ENCODE measurements at regions not wholly inside any gene's neighbourhood (a gene's known extent, or its start where the extent isn't known, plus 50 kb on each side); places are given as distances from the start of the nearest gene placed in this dataset.

GRCh38 chr13:80217614-80218456 is 123.1 kb downstream of the SPRY2 start:
- TF ChIP-seq CTCF (IDR thresholded peaks at IDR 0.05) = no peak
- no peaks in the 10 kb centered on the region for H3K27me3 ChIP-seq
- H3K27ac ChIP-seq = no peak overlapping the region
- H3K4me3 ChIP-seq (ENCODE audit: low read depth in 1 of 2, low read length in 1 of 2) = no peak overlapping the region
- H3K36me3 ChIP-seq = no peaks in the 10 kb centered on the region
- no peaks in the 10 kb centered on the region for H3K9me3 ChIP-seq
- no peaks in the 10 kb centered on the region for H3K4me1 ChIP-seq (ENCODE audit: control insufficient read depth in 1 of 2, insufficient read depth in 1 of 2, low read depth in 1 of 2, low read length in 1 of 2)

GRCh38 chr13:80215368-80215767 is 125.6 kb downstream of the SPRY2 start:
- no peaks in the 10 kb centered on the region for H3K36me3 ChIP-seq
- H3K4me1 ChIP-seq (ENCODE audit: control insufficient read depth in 1 of 2, insufficient read depth in 1 of 2, low read depth in 1 of 2, low read length in 1 of 2) = no peaks in the 10 kb centered on the region
- no peaks in the 10 kb centered on the region for H3K27me3 ChIP-seq
- H3K27ac ChIP-seq = no peak overlapping the region
- TF ChIP-seq CTCF (IDR thresholded peaks at IDR 0.05) = no peak
- H3K9me3 ChIP-seq = no peaks in the 10 kb centered on the region
- no peak overlapping the region for H3K4me3 ChIP-seq (ENCODE audit: low read depth in 1 of 2, low read length in 1 of 2)

- Histone ChIP-seq H3K36me3 (no peaks in the 10 kb centered on the region), H3K4me3 (ENCODE audit: low read depth in 1 of 2, low read length in 1 of 2) (no peak overlapping the region), H3K9me3 (no peaks in the 10 kb centered on the region), H3K27me3 (no peaks in the 10 kb centered on the region), H3K27ac (no peak overlapping the region), H3K4me1 (ENCODE audit: control insufficient read depth in 1 of 2, insufficient read depth in 1 of 2, low read depth in 1 of 2, low read length in 1 of 2) (no peaks in the 10 kb centered on the region)
- TF ChIP-seq CTCF (IDR thresholded peaks at IDR 0.05) = no peak
Measured at GRCh38 chr13:80214521-80214991, 126.4 kb downstream of the SPRY2 start.

- Histone ChIP-seq H3K27ac (no peak overlapping the region), H3K9me3 (no peaks in the 10 kb centered on the region), H3K4me1 (ENCODE audit: control insufficient read depth in 1 of 2, insufficient read depth in 1 of 2, low read depth in 1 of 2, low read length in 1 of 2) (no peaks in the 10 kb centered on the region), H3K27me3 (no peaks in the 10 kb centered on the region), H3K4me3 (ENCODE audit: low read depth in 1 of 2, low read length in 1 of 2) (no peak overlapping the region), H3K36me3 (no peaks in the 10 kb centered on the region)
- no peak for TF ChIP-seq CTCF (IDR thresholded peaks at IDR 0.05)
Measured at GRCh38 chr13:80214050-80214449, 126.9 kb downstream of the SPRY2 start.

- TF ChIP-seq CTCF (IDR thresholded peaks at IDR 0.05) = no peak
- H3K27me3 ChIP-seq = no peaks in the 10 kb centered on the region
- no peaks in the 10 kb centered on the region for H3K9me3 ChIP-seq
- H3K36me3 ChIP-seq = no peaks in the 10 kb centered on the region
- no peak overlapping the region for H3K27ac ChIP-seq
- no peak overlapping the region for H3K4me3 ChIP-seq (ENCODE audit: low read depth in 1 of 2, low read length in 1 of 2)
- no peaks in the 10 kb centered on the region for H3K4me1 ChIP-seq (ENCODE audit: control insufficient read depth in 1 of 2, insufficient read depth in 1 of 2, low read depth in 1 of 2, low read length in 1 of 2)
Measured at GRCh38 chr13:80213201-80213600, 127.7 kb downstream of the SPRY2 start.
